ENCODE measurements at regions not wholly inside any gene's neighbourhood (a gene's known extent, or its start where the extent isn't known, plus 50 kb on each side); places are given as distances from the start of the nearest gene placed in this dataset.

GRCh38 chr1:30384286-30385245 lies 338.8 kb downstream of the MATN1 start:
- TF ChIP-seq PKNOX1 (IDR thresholded peaks at IDR 0.05) (no peak), ELF4 (IDR thresholded peaks at IDR 0.05) (no peak), FOXA1 (IDR thresholded peaks at IDR 0.05) (no peak), ZNF384 (IDR thresholded peaks at IDR 0.05) (no peak), CTBP1 (IDR thresholded peaks at IDR 0.05; ENCODE audit: borderline replicate concordance) (no peak), NFRKB (IDR thresholded peaks at IDR 0.05) (no peak), FOXK2 (IDR thresholded peaks at IDR 0.05) (no peak), ARNT (IDR thresholded peaks at IDR 0.05) (no peak), SP1 (IDR thresholded peaks at IDR 0.05) (no peak), L3MBTL2 (conservative IDR thresholded peaks at IDR 0.05) (no peak), TARDBP (IDR thresholded peaks at IDR 0.05) (no peak), SUZ12 (IDR thresholded peaks at IDR 0.05) (no peak), HDGF (IDR thresholded peaks at IDR 0.05; ENCODE audit: borderline replicate concordance) (no peak)
- ChIA-PET CTCF (no interaction called here), POLR2A (no interaction called here)
- DNase-seq (ENCODE audit: extremely low spot score), result no peak

- DNase-seq (ENCODE audit: extremely low spot score), result no peak
- ChIA-PET POLR2A (no interaction called here), CTCF (no interaction called here)
- TF ChIP-seq ZNF384 (IDR thresholded peaks at IDR 0.05), result no peak
- no peak for TF ChIP-seq PKNOX1 (IDR thresholded peaks at IDR 0.05)
- TF ChIP-seq L3MBTL2 (conservative IDR thresholded peaks at IDR 0.05), result no peak
- no peak for TF ChIP-seq BHLHE40 (IDR thresholded peaks at IDR 0.05; ENCODE audit: borderline replicate concordance)
- TF ChIP-seq TARDBP (IDR thresholded peaks at IDR 0.05), result no peak
- TF ChIP-seq NFRKB (IDR thresholded peaks at IDR 0.05), result no peak
- no peak for TF ChIP-seq SUZ12 (IDR thresholded peaks at IDR 0.05)
- no peak for TF ChIP-seq ARNT (IDR thresholded peaks at IDR 0.05)
- no peak for TF ChIP-seq FOXM1 (IDR thresholded peaks at IDR 0.05; ENCODE audit: borderline replicate concordance)
- TF ChIP-seq CTBP1 (IDR thresholded peaks at IDR 0.05; ENCODE audit: borderline replicate concordance), result no peak
- no peak for TF ChIP-seq HDGF (IDR thresholded peaks at IDR 0.05; ENCODE audit: borderline replicate concordance)
- TF ChIP-seq FOXA1 (IDR thresholded peaks at IDR 0.05), result no peak
- TF ChIP-seq ELF4 (IDR thresholded peaks at IDR 0.05), result no peak
- no peak for TF ChIP-seq LEF1 (IDR thresholded peaks at IDR 0.05; ENCODE audit: borderline replicate concordance)
- TF ChIP-seq FOXK2 (IDR thresholded peaks at IDR 0.05), result no peak
- no peak for TF ChIP-seq SP1 (IDR thresholded peaks at IDR 0.05)
Observed at GRCh38 chr1:30383221-30383711, 340.1 kb downstream of the MATN1 start.

GRCh38 chr1:30382496-30382895 lies 340.9 kb downstream of the MATN1 start:
- ChIA-PET POLR2A (no interaction called here), CTCF (no interaction called here)
- TF ChIP-seq TARDBP (IDR thresholded peaks at IDR 0.05) (no peak), FOXK2 (IDR thresholded peaks at IDR 0.05) (no peak), SP1 (IDR thresholded peaks at IDR 0.05) (no peak), LEF1 (IDR thresholded peaks at IDR 0.05; ENCODE audit: borderline replicate concordance) (no peak), ZNF384 (IDR thresholded peaks at IDR 0.05) (no peak), SUZ12 (IDR thresholded peaks at IDR 0.05) (no peak), BHLHE40 (IDR thresholded peaks at IDR 0.05; ENCODE audit: borderline replicate concordance) (no peak), CTBP1 (IDR thresholded peaks at IDR 0.05; ENCODE audit: borderline replicate concordance) (no peak), FOXA1 (IDR thresholded peaks at IDR 0.05) (no peak), HDGF (IDR thresholded peaks at IDR 0.05; ENCODE audit: borderline replicate concordance) (no peak), PKNOX1 (IDR thresholded peaks at IDR 0.05) (no peak), FOXM1 (IDR thresholded peaks at IDR 0.05; ENCODE audit: borderline replicate concordance) (no peak), ARNT (IDR thresholded peaks at IDR 0.05) (no peak), ELF4 (IDR thresholded peaks at IDR 0.05) (no peak), NFRKB (IDR thresholded peaks at IDR 0.05) (no peak), L3MBTL2 (conservative IDR thresholded peaks at IDR 0.05) (no peak)
- DNase-seq (ENCODE audit: extremely low spot score), result no peak

- no peak for DNase-seq (ENCODE audit: extremely low spot score)
- POLR2A ChIA-PET, result no interaction called here
- CTCF ChIA-PET, result no interaction called here
- no peak for TF ChIP-seq SP1 (IDR thresholded peaks at IDR 0.05)
- no peak for TF ChIP-seq BHLHE40 (IDR thresholded peaks at IDR 0.05; ENCODE audit: borderline replicate concordance)
- TF ChIP-seq ELF4 (IDR thresholded peaks at IDR 0.05), result no peak
- no peak for TF ChIP-seq LEF1 (IDR thresholded peaks at IDR 0.05; ENCODE audit: borderline replicate concordance)
- TF ChIP-seq PKNOX1 (IDR thresholded peaks at IDR 0.05), result no peak
- no peak for TF ChIP-seq FOXA1 (IDR thresholded peaks at IDR 0.05)
- no peak for TF ChIP-seq FOXK2 (IDR thresholded peaks at IDR 0.05)
- TF ChIP-seq TARDBP (IDR thresholded peaks at IDR 0.05), result no peak
- TF ChIP-seq CTBP1 (IDR thresholded peaks at IDR 0.05; ENCODE audit: borderline replicate concordance), result no peak
- no peak for TF ChIP-seq HDGF (IDR thresholded peaks at IDR 0.05; ENCODE audit: borderline replicate concordance)
- no peak for TF ChIP-seq FOXM1 (IDR thresholded peaks at IDR 0.05; ENCODE audit: borderline replicate concordance)
- no peak for TF ChIP-seq L3MBTL2 (conservative IDR thresholded peaks at IDR 0.05)
Observed at GRCh38 chr1:30381671-30382365, 341.6 kb downstream of the MATN1 start.
